Fibroblast of skin of back (primary cell): ENCODE measurements at regions not wholly inside any gene's neighbourhood (a gene's known extent, or its start where the extent isn't known, plus 50 kb on each side); places are given as distances from the start of the nearest gene placed in this dataset.

Experiments used
- DNase-seq: peaks from one replicate; pipeline ENCODE4 v3.0.0-alpha.2; 2013

- no peak for DNase-seq
Observed at GRCh38 chr16:73287859-73288405, 240.0 kb upstream of the ZFHX3 start.

DNA sequence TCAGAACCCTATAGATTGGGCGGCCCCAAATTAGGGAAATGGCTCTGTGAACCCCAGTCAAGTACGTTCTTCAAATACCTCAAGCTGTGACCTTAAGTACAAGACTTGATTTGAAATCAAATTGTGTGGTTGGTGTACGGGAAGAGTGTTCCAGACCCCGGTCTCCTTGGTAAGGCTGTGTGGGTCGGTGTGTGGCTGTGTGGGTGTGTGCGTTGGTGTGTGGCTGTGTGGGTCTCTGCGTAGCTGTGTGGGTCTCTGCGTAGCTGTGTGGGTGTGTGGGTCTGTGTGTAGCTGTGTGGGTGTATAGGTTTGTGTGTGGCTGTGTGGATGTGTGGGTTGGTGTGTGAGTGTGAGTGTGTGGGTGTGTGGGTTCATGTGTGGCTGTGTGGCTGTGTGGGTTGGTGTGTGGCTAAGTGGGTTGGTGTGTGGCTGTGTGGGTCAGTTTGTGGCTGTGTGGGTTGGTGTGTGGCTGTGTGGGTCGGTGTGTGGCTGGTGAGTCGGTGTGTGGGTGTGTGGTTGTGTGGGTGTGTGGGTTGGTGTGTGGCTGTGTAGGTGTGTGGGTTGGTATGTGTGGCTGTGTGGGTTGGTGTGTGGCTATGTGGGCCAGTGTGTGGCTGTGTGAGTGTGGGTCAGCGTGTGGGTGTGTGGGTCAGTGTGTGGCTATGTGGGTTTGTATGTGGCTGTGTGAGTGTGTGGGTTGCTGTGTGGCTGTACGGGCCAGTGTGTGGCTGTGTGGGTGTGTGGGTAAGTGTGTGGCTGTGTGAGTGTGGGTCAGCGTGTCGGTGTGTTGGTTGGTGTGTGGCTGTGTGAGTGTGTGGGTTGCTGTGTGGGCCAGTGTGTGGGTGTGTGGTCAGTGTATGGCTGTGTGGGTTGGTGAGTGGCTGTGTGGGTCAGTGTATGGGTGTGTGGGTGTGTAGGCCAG lies 238.7 kb upstream of the ZFHX3 start:
- DNase-seq: no peak

- peak; percentile 48 for DNase-seq
Observed at GRCh38 chr16:73285436-73286201, 237.7 kb upstream of the ZFHX3 start.

- no peak for DNase-seq
Observed at GRCh38 chr16:73280388-73280787, 232.5 kb upstream of the ZFHX3 start.

GRCh38 chr16:73279451-73279850 lies 231.5 kb upstream of the ZFHX3 start:
- no peak for DNase-seq

DNA sequence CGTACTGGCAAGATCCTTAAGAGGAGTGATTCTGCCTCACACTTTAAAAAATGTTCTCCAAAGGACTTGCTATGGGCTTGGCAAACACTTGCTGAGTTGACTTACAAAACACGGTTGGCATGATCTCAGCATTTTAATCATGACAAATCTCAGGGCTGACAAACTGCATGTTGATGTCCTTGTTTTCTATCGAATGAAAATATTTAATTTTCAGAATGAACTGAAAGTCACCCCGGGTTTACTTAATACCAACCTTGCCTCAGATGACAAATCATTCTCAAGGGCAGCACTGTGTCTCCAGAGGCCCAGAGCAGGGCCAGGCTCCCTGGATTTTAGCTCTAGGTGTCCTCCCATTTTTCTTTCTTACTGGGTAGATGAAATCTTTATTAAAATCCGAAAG lies 229.1 kb upstream of the ZFHX3 start:
- DNase-seq: no peak

DNA sequence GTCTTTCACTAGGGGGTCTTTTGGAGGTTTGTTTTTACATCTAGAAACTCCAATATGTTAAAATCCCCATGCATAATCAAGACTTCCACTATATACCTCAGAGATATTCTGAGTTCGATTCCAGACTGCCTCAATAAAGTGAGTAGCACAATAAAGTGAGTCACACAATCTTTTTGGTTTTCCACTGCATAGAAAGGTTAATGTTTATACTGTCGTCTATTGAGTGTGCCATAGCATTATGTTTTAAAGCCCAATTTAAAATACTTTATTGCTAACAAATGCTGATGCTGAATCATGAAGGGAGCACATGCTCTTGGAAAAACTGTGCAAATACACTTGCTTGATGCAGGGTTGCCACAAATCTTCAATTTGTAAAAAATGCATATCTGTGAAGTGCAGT lies 227.5 kb upstream of the ZFHX3 start:
- DNase-seq: no peak

- no peak for DNase-seq
Observed at GRCh38 chr16:73275024-73275423, 227.1 kb upstream of the ZFHX3 start.

GRCh38 chr16:73274140-73274539 lies 226.2 kb upstream of the ZFHX3 start:
- no peak for DNase-seq

GRCh38 chr16:73268366-73268993 lies 220.6 kb upstream of the ZFHX3 start:
- DNase-seq: peak; percentile 39

DNA sequence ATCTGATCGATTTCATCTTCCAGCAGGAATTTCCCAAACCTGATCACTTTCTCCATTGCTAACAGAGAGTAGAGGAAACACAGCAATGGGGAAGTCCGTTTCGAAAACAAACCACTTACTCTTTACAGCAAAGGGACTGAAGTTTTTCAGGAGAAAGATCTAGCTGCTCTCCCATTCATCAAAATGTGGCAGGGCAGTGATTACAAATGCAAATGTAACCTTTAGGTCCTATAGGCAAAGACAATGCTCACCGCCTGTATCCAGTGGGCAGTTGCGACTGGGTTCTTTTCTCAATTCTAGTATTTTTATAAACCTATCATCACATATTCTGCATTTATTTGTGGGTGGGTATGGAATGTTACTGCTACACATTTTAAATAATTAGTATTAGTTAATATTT lies 218.0 kb upstream of the ZFHX3 start:
- DNase-seq: no peak

GRCh38 chr16:73265124-73265837 lies 217.4 kb upstream of the ZFHX3 start:
- no peak for DNase-seq

DNA sequence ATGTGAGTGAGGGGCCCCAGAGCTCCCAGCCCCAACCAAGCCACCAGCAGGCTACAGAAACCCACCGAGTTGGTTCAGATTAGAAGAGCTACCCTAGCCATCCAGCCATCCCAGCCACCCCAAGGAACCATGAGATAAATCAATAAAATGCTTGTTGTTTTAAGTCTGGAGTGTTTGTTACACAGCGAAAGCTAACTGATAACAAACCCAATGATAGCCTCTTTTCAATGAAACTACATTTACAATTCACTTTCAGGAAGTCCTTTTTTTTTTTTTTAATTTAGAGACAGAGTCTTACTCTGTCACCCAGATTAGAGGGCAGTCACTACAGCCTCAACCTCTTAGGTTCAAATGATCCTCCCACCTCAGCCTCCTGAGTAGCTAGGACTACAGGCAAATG lies 215.0 kb upstream of the ZFHX3 start:
- DNase-seq: no peak

DNA sequence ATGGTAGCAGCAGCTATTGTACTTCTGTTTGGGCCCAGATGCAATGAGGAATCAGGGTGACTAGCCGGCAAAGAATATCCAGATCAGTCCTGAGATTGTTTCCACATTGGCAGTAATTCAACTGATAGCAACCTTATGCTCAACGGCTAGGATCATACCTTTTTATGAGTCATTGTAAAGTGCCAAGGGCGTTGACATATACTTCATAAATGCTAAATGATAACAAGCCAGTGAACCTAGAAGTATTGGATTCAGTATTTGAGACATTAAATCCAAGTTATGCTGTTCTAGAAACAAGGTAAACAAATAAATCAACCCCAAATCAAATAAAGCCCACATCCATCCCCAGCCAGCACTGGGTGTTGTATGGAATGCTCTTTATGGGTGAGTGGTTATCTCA lies 207.1 kb upstream of the ZFHX3 start:
- DNase-seq: no peak

- DNase-seq: no peak
Observed at GRCh38 chr16:73253922-73254480, 206.1 kb upstream of the ZFHX3 start.

DNA sequence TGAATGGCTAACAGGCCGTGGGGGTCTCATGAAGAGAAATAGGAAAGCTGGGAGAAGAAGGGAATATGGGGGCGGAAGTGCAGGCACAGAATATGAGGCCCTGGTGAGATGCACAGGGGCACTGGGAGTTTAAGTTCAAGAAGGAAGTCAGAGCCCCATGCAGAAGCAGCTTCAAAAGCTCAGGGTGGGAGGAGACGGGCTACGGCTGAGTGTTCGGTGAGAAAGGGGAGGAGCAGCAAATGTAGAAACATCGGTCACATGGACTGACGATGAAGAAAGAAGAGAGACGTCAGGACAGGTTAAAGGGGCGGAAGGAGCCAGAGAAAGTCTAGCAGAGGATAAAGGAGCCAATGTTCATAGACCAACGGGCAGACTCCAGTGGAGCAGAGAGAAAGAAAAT lies 204.5 kb upstream of the ZFHX3 start:
- no peak for DNase-seq

GRCh38 chr16:73251608-73252007 lies 203.7 kb upstream of the ZFHX3 start:
- no peak for DNase-seq

GRCh38 chr16:73248316-73248715 lies 200.4 kb upstream of the ZFHX3 start:
- DNase-seq: no peak

DNA sequence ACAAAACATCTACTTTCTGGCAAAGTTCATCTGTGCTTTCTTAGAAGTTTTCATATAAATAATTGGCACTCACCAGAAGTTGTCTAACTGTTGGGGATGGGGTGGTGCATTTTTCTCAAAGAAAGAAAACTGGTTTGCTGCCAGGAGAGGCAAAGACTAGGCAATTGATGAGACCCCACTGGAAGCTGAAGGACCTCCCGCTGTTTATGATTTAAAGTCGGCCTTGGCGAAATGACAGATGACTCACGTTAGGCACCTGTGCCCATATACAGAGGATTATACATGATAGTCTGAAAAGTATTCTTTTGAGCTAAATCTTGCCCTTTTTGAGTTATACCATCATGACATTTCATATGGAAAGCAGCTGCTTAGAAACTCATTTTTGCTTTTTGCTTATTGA lies 193.0 kb upstream of the ZFHX3 start:
- DNase-seq: no peak

DNA sequence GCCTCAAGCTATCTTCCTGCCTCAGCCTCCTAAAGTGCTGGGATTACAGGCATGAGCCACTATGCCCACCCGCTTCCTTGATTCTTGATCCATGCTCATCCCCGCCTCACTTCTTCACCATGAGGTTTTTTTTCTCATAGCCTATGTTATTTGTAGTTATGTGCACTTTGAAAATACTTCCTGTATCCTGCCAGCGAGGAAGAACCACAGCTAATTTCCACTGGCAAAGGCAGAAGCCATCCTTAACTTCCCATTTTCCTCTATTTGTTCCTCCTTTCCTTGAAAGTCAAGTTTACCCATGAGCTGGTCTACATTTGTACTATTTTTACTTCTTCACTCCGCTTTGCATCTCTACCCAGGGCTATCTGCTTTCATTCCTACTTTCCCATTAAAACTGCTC lies 189.7 kb upstream of the ZFHX3 start:
- DNase-seq: no peak

GRCh38 chr16:73234496-73234895 lies 186.6 kb upstream of the ZFHX3 start:
- DNase-seq: no peak

GRCh38 chr16:73233846-73234424 lies 186.0 kb upstream of the ZFHX3 start:
- no peak for DNase-seq
